Tibial nerve (tissue), 4 donors: ENCODE measurements at regions not wholly inside any gene's neighbourhood (a gene's known extent, or its start where the extent isn't known, plus 50 kb on each side); places are given as distances from the start of the nearest gene placed in this dataset.

Experiments used
- EP300 ChIP-seq, 2 donors: sonication (generic); formaldehyde crosslinking; IDR thresholded peaks; one replicate each; pipeline ENCODE4 v1.6.1; 2017; ENCODE audit warnings: antibody characterized with exemption in 2 of 2, mild to moderate bottlenecking in 1 of 2
- POLR2A ChIP-seq, 2 donors: fragments of 450-650 bp; IDR thresholded peaks; one replicate each; pipeline ENCODE4 v1.6.1; 2017; ENCODE audit warnings: antibody characterized with exemption in 2 of 2, mild to moderate bottlenecking in 2 of 2, moderate library complexity in 2 of 2
- TF ChIP-seq, protein P1 (sequence below), 5 experiments: fragments of 200-600 bp in 3 of 5; fragments of 450-650 bp in 2 of 5; sonication (generic) in 3 of 5; IDR thresholded peaks; one replicate each; pipeline ENCODE4 v1.5.1; 2016 to 2019; ENCODE audit warnings: antibody characterized with exemption in 5 of 5, mild to moderate bottlenecking in 3 of 5, moderate library complexity in 2 of 5

GRCh38 chr16:5775916-5776315, 678.3 kb upstream of the EEF2KMT start:
- TF ChIP-seq, protein P1, sequence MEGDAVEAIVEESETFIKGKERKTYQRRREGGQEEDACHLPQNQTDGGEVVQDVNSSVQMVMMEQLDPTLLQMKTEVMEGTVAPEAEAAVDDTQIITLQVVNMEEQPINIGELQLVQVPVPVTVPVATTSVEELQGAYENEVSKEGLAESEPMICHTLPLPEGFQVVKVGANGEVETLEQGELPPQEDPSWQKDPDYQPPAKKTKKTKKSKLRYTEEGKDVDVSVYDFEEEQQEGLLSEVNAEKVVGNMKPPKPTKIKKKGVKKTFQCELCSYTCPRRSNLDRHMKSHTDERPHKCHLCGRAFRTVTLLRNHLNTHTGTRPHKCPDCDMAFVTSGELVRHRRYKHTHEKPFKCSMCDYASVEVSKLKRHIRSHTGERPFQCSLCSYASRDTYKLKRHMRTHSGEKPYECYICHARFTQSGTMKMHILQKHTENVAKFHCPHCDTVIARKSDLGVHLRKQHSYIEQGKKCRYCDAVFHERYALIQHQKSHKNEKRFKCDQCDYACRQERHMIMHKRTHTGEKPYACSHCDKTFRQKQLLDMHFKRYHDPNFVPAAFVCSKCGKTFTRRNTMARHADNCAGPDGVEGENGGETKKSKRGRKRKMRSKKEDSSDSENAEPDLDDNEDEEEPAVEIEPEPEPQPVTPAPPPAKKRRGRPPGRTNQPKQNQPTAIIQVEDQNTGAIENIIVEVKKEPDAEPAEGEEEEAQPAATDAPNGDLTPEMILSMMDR (IDR thresholded peaks at IDR 0.05), result no peak
- TF ChIP-seq POLR2A (IDR thresholded peaks at IDR 0.05) (no peak), EP300 (IDR thresholded peaks at IDR 0.05) (no peak)
